HG02763 (cell line): ENCODE measurements at regions not wholly inside any gene's neighbourhood (a gene's known extent, or its start where the extent isn't known, plus 50 kb on each side); places are given as distances from the start of the nearest gene placed in this dataset.

Source experiments
- ATAC-seq: cut with Tn5 transposase; IDR thresholded peaks from one replicate; pipeline ENCODE4 v1.9.1; 2021; ENCODE audit warnings: mild to moderate bottlenecking, moderate library complexity; ENCODE audit not compliant: unreplicated experiment

- no peak for ATAC-seq
Observed at GRCh38 chr13:80473695-80474094, 132.8 kb upstream of the SPRY2 start.

- no peak for ATAC-seq
Observed at GRCh38 chr13:80469853-80470381, 129.0 kb upstream of the SPRY2 start.

- no peak for ATAC-seq
Observed at GRCh38 chr13:80469105-80469852, 128.4 kb upstream of the SPRY2 start.

GRCh38 chr13:80465321-80465720, 124.4 kb upstream of the SPRY2 start:
- no peak for ATAC-seq

GRCh38 chr13:80463673-80464352, 122.9 kb upstream of the SPRY2 start:
- no peak for ATAC-seq

GRCh38 chr13:80462567-80462966, 121.6 kb upstream of the SPRY2 start:
- ATAC-seq, result no peak

GRCh38 chr13:80462037-80462436, 121.1 kb upstream of the SPRY2 start:
- ATAC-seq, result no peak

GRCh38 chr13:80458543-80458942, 117.6 kb upstream of the SPRY2 start:
- no peak for ATAC-seq

- ATAC-seq, result peak; percentile 92
Observed at GRCh38 chr13:80454245-80454644, 113.3 kb upstream of the SPRY2 start.

GRCh38 chr13:80452279-80452678, 111.4 kb upstream of the SPRY2 start:
- no peak for ATAC-seq

GRCh38 chr13:80451641-80452040, 110.7 kb upstream of the SPRY2 start:
- ATAC-seq, result no peak

GRCh38 chr13:80450386-80450785, 109.5 kb upstream of the SPRY2 start:
- ATAC-seq, result no peak

GRCh38 chr13:80448725-80449124, 107.8 kb upstream of the SPRY2 start:
- ATAC-seq, result no peak

GRCh38 chr13:80447747-80448146, 106.8 kb upstream of the SPRY2 start:
- no peak for ATAC-seq

GRCh38 chr13:80444240-80445015, 103.5 kb upstream of the SPRY2 start:
- ATAC-seq, result no peak

- ATAC-seq, result no peak
Observed at GRCh38 chr13:80442609-80443008, 101.7 kb upstream of the SPRY2 start.

GRCh38 chr13:80441968-80442367, 101.0 kb upstream of the SPRY2 start:
- no peak for ATAC-seq

- ATAC-seq, result no peak
Observed at GRCh38 chr13:80438521-80438920, 97.6 kb upstream of the SPRY2 start.

GRCh38 chr13:80437231-80437630, 96.3 kb upstream of the SPRY2 start:
- no peak for ATAC-seq

GRCh38 chr13:80436571-80437169, 95.7 kb upstream of the SPRY2 start:
- no peak for ATAC-seq

- ATAC-seq, result no peak
Observed at GRCh38 chr13:80430561-80430960, 89.6 kb upstream of the SPRY2 start.
